Osteocyte (in vitro differentiated cells): ENCODE measurements at regions not wholly inside any gene's neighbourhood (a gene's known extent, or its start where the extent isn't known, plus 50 kb on each side); places are given as distances from the start of the nearest gene placed in this dataset.

Experiments used
- DNase-seq: peaks from one replicate; pipeline ENCODE4 v3.0.0; 2021; ENCODE audit warnings: mixed read lengths; ENCODE audit not compliant: unreplicated experiment; ENCODE audit errors: extremely low spot score
- H3K27ac Mint-ChIP-seq: one replicate; pipeline ENCODE4 v1.8.0; 2021; ENCODE audit warnings: mild to moderate bottlenecking, mixed read lengths; ENCODE audit not compliant: unreplicated experiment
- H3K27me3 Mint-ChIP-seq: one replicate; pipeline ENCODE4 v1.8.0; 2021; ENCODE audit warnings: mixed read lengths; ENCODE audit not compliant: unreplicated experiment
- H3K36me3 Mint-ChIP-seq: one replicate; pipeline ENCODE4 v1.8.0; 2021; ENCODE audit warnings: mixed read lengths; ENCODE audit not compliant: unreplicated experiment
- H3K4me1 Mint-ChIP-seq: one replicate; pipeline ENCODE4 v1.8.0; 2021; ENCODE audit warnings: mixed read lengths; ENCODE audit not compliant: unreplicated experiment
- H3K4me3 Mint-ChIP-seq: one replicate; pipeline ENCODE4 v1.8.0; 2021; ENCODE audit warnings: mild to moderate bottlenecking, moderate library complexity, mixed read lengths; ENCODE audit not compliant: unreplicated experiment
- H3K9me3 Mint-ChIP-seq: one replicate; pipeline ENCODE4 v1.8.0; 2021; ENCODE audit warnings: mixed read lengths; ENCODE audit not compliant: unreplicated experiment
- TF ChIP-seq, protein P1 (sequence below): fragments of 200-600 bp; sonication (generic); IDR thresholded peaks from 2 replicates; pipeline ENCODE4 v1.5.0; 2021; ENCODE audit warnings: antibody characterized with exemption, mild to moderate bottlenecking, moderate library complexity

DNA sequence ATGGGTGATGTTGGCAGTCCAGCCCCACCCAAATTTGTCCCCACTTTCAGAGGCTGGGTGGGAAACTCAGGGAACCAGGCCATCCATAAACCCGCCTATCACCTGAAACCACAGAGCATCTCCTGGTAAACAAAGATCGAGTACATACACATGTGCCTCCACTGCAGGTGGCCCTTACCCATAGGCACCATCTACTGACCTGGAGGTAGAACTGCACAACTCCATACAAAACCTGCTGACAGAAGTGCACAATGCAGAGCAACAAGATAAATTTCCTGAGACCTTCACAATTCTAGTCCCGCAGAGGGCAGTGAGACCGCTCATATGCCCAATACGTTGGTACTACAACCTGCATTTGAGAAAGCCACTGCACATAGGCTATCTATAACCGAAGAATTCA is 856.3 kb downstream of the SUCLG1 start:
- no peak for DNase-seq
- H3K36me3 Mint-ChIP-seq: no peaks in the 10 kb centered on the region
- H3K4me1 Mint-ChIP-seq: no peaks in the 10 kb centered on the region
- H3K4me3 Mint-ChIP-seq: no peak overlapping the region
- no peak overlapping the region for H3K27ac Mint-ChIP-seq
- no peaks in the 10 kb centered on the region for H3K27me3 Mint-ChIP-seq
- H3K9me3 Mint-ChIP-seq: no peaks in the 10 kb centered on the region
- TF ChIP-seq, protein P1, sequence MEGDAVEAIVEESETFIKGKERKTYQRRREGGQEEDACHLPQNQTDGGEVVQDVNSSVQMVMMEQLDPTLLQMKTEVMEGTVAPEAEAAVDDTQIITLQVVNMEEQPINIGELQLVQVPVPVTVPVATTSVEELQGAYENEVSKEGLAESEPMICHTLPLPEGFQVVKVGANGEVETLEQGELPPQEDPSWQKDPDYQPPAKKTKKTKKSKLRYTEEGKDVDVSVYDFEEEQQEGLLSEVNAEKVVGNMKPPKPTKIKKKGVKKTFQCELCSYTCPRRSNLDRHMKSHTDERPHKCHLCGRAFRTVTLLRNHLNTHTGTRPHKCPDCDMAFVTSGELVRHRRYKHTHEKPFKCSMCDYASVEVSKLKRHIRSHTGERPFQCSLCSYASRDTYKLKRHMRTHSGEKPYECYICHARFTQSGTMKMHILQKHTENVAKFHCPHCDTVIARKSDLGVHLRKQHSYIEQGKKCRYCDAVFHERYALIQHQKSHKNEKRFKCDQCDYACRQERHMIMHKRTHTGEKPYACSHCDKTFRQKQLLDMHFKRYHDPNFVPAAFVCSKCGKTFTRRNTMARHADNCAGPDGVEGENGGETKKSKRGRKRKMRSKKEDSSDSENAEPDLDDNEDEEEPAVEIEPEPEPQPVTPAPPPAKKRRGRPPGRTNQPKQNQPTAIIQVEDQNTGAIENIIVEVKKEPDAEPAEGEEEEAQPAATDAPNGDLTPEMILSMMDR: no peak

- Mint-ChIP-seq H3K27ac (no peak overlapping the region), H3K27me3 (no peaks in the 10 kb centered on the region)
Measured at GRCh38 chr2:83596592-83597282, 862.3 kb downstream of the SUCLG1 start.

DNA sequence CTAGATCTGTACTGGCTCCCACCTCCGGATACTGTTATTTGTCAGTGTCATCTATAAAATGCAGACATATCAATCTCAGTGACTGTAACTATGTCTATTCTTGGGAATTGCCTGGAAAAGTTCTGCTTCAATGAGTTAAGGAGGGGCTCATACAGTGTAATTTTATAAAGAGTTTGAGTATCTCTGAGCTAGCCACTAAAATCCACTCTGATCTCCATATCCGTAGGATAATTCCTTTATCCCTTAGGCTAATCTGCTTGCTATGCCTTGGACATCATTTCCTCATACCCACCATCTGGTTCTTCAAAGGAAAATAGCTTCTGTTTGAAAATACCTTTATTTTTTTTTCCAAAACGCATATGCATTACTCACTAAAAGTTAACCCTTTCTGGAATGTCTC is 863.2 kb downstream of the SUCLG1 start:
- Mint-ChIP-seq H3K4me1 (no peaks in the 10 kb centered on the region), H3K27me3 (no peaks in the 10 kb centered on the region), H3K27ac (no peak overlapping the region), H3K36me3 (no peaks in the 10 kb centered on the region), H3K9me3 (no peaks in the 10 kb centered on the region), H3K4me3 (no peak overlapping the region)
- no peak for DNase-seq
- TF ChIP-seq, protein P1: no peak

More at GRCh38 chr2:83596592-83597282, 862.3 kb downstream of the SUCLG1 start:
- TF ChIP-seq, protein P1: no peak
- Mint-ChIP-seq H3K4me1 (no peaks in the 10 kb centered on the region), H3K9me3 (no peaks in the 10 kb centered on the region), H3K4me3 (no peak overlapping the region), H3K36me3 (no peaks in the 10 kb centered on the region)
- no peak for DNase-seq

DNA sequence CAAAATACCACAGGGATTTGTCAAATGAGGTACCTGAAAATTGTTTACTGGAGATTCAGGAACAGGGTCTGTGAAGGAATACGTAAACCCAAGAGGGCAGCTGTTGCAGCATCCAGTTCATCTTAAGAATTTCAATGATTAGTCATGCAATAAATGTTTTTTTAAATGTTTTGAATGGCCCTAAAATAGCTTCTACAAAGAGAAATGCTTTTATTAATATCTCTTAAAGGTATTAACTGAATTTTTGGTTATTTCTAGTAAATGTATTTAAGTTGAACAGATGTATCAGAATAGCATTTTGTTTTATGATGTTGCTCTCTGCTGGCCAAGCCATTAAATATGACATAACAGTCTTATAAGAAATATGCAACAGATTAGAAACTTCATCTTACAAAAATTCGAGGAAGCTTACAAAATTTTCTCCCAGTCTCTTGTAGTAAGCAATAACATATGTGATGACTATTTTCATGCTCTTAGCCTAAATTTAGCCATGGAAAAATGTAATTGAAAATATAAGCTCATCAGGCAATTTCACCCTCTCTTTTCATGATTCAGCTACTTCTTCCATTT is 863.9 kb downstream of the SUCLG1 start:
- DNase-seq: no peak
- no peak overlapping the region for H3K4me3 Mint-ChIP-seq
- H3K4me1 Mint-ChIP-seq: no peaks in the 10 kb centered on the region
- no peak overlapping the region for H3K27ac Mint-ChIP-seq
- H3K36me3 Mint-ChIP-seq: no peaks in the 10 kb centered on the region
- no peaks in the 10 kb centered on the region for H3K9me3 Mint-ChIP-seq
- H3K27me3 Mint-ChIP-seq: no peaks in the 10 kb centered on the region
- TF ChIP-seq, protein P1: no peak

DNA sequence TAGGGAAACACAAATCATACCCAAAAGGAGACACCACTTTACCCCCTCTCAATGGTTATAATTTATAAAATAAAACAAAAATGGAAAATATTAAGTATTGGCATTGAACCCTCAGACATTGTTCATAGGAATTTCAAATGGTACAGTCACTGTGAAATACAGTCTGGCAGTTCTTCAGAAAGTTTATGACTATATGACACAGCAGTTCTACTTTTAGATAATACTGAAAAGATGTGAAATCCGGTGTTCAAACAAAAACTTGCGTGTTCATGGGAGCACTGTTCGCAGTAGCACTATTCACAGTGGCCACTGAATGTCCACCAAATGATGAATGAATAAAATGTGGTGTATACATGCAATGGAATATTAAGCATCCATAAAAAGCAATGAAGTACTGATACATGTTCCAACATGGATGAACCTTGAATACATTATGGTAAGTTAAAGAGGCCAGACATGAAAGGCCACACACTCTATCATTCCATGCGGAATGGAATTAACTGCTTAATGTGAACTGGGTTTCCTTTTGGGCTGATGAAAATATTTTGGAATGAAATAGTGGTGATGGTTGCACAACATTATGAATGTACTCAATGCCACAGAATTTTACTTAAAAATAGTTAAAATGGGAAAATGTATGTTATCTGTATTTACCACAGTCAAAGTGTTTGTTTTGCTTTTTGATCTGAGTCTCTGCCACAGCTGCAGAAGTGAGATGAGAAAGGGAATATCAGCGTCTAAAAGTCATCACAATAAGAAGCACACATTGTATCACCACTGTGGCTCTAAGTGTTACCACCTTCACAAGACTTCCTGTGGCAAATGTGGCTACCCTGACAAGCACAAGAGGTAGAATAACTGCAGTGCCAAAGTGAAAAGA is 864.6 kb downstream of the SUCLG1 start:
- H3K9me3 Mint-ChIP-seq: no peaks in the 10 kb centered on the region
- H3K27ac Mint-ChIP-seq: no peak overlapping the region
- H3K36me3 Mint-ChIP-seq: no peaks in the 10 kb centered on the region
- no peak overlapping the region for H3K4me3 Mint-ChIP-seq
- no peaks in the 10 kb centered on the region for H3K4me1 Mint-ChIP-seq
- H3K27me3 Mint-ChIP-seq: no peaks in the 10 kb centered on the region
- no peak for DNase-seq
- TF ChIP-seq, protein P1: no peak
